SU-DHL-6 (cell line): ENCODE measurements at regions not wholly inside any gene's neighbourhood (a gene's known extent, or its start where the extent isn't known, plus 50 kb on each side); places are given as distances from the start of the nearest gene placed in this dataset.

Experiments used
- H2AFZ ChIP-seq: fragments of 200-600 bp; sonication (generic); 2 replicates; pipeline ENCODE4 v1.6.1; 2014; ENCODE audit warnings: low read depth, mild to moderate bottlenecking, moderate library complexity, mixed read lengths, antibody characterized with exemption, low read length; ENCODE audit not compliant: severe bottlenecking
- H3F3A ChIP-seq: fragments of 200-600 bp; shearing (Covaris generic); 2 replicates; pipeline ENCODE4 v1.6.0; 2016; ENCODE audit warnings: antibody characterized with exemption, mild to moderate bottlenecking; ENCODE audit not compliant: insufficient read depth
- H3K27ac ChIP-seq: fragments of 200-600 bp; sonication (generic); 2 replicates; pipeline ENCODE4 v1.5.1; 2016; ENCODE audit warnings: low read depth, mild to moderate bottlenecking, low read length, moderate library complexity, mixed read lengths
- H3K27me3 ChIP-seq: fragments of 200-600 bp; sonication (generic), shearing (Covaris generic); 2 replicates; pipeline ENCODE4 v1.6.0; 2014; ENCODE audit warnings: mild to moderate bottlenecking, low read length
- H3K36me3 ChIP-seq: fragments of 200-600 bp; sonication (generic); 2 replicates; pipeline ENCODE4 v1.6.1; 2014; ENCODE audit warnings: mild to moderate bottlenecking, low read length, mixed read lengths
- H3K4me2 ChIP-seq: fragments of 300-600, 200-600 bp; shearing (Covaris generic), sonication (generic); 2 replicates; pipeline ENCODE4 v1.6.0; 2014; ENCODE audit warnings: low read length, low read depth, mild to moderate bottlenecking; ENCODE audit not compliant: poor library complexity, severe bottlenecking
- H3K4me3 ChIP-seq: fragments of 200-600 bp; sonication (generic); 2 replicates; pipeline ENCODE4 v1.5.1; 2014; ENCODE audit warnings: antibody characterized with exemption, low read length, mild to moderate bottlenecking, mixed read lengths; ENCODE audit not compliant: insufficient read depth, poor library complexity, severe bottlenecking
- H3K79me2 ChIP-seq: fragments of 200-600 bp; sonication (generic); 2 replicates; pipeline ENCODE4 v1.6.1; 2014; ENCODE audit warnings: mild to moderate bottlenecking, low read length, moderate library complexity; ENCODE audit not compliant: insufficient read depth
- H3K9ac ChIP-seq: fragments of 200-600 bp; sonication (generic); 2 replicates; pipeline ENCODE4 v1.7.0; 2014; ENCODE audit warnings: mild to moderate bottlenecking, low read length
- H3K9me2 ChIP-seq: fragments of 200-600 bp; sonication (generic); replicated peaks from 2 replicates; pipeline ENCODE4 v1.6.1; 2014; ENCODE audit warnings: low read length; ENCODE audit not compliant: insufficient read depth
- H3K9me3 ChIP-seq: fragments of 200-600 bp; sonication (generic); 2 replicates; pipeline ENCODE4 v1.6.1; 2014; ENCODE audit warnings: low read length, mixed read lengths; ENCODE audit not compliant: insufficient read depth
- H4K20me1 ChIP-seq: fragments of 200-600 bp; sonication (generic); 2 replicates; pipeline ENCODE4 v1.6.1; 2014; ENCODE audit warnings: low read depth, mild to moderate bottlenecking, antibody characterized with exemption, low read length, moderate library complexity, mixed read lengths
- CTCF ChIP-seq: fragments of 200-600 bp; sonication (generic); IDR thresholded peaks from one replicate; pipeline ENCODE4 v1.5.1; 2017; ENCODE audit warnings: antibody characterized with exemption, mild to moderate bottlenecking, low read length, moderate library complexity; ENCODE audit not compliant: insufficient read depth, poor library complexity, severe bottlenecking
- EZH2phosphoT487 ChIP-seq: fragments of 200-600 bp; sonication (generic), shearing (Covaris generic); conservative IDR thresholded peaks from 2 replicates; pipeline ENCODE4 v1.6.1; 2018; ENCODE audit warnings: mild to moderate bottlenecking, antibody characterized with exemption, low read length, moderate library complexity, mixed read lengths

GRCh38 chr18:10233082-10233875 is 221.2 kb upstream of the APCDD1 start:
- H3K36me3 ChIP-seq: no peaks in the 10 kb centered on the region
- H2AFZ ChIP-seq: no peak overlapping the region
- H3K4me2 ChIP-seq: no peak overlapping the region
- H3K27ac ChIP-seq: no peak overlapping the region
- H3F3A ChIP-seq: no peaks in the 10 kb centered on the region
- no peak overlapping the region for H3K4me3 ChIP-seq
- H3K27me3 ChIP-seq: no peaks in the 10 kb centered on the region
- no peak for TF ChIP-seq EZH2phosphoT487
- TF ChIP-seq CTCF: no peak
- H3K9ac ChIP-seq: no peak overlapping the region
- no peaks in the 10 kb centered on the region; the same call in 1 of the 2 replicates for H3K9me3 ChIP-seq
- H4K20me1 ChIP-seq: no peaks in the 10 kb centered on the region
- no peaks in the 10 kb centered on the region for H3K79me2 ChIP-seq
- H3K9me2 ChIP-seq: no peaks in the 10 kb centered on the region

GRCh38 chr18:10234281-10234680 is 220.2 kb upstream of the APCDD1 start:
- no peaks in the 10 kb centered on the region; the same call in 1 of the 2 replicates for H3K9me3 ChIP-seq
- H3F3A ChIP-seq: no peaks in the 10 kb centered on the region
- H3K79me2 ChIP-seq: no peaks in the 10 kb centered on the region
- no peak overlapping the region for H3K27ac ChIP-seq
- no peaks in the 10 kb centered on the region for H3K27me3 ChIP-seq
- no peak for TF ChIP-seq EZH2phosphoT487
- no peak for TF ChIP-seq CTCF
- no peaks in the 10 kb centered on the region for H3K9me2 ChIP-seq
- H3K4me2 ChIP-seq: no peak overlapping the region
- no peak overlapping the region for H3K4me3 ChIP-seq
- no peak overlapping the region for H3K9ac ChIP-seq
- H4K20me1 ChIP-seq: no peaks in the 10 kb centered on the region
- no peaks in the 10 kb centered on the region for H3K36me3 ChIP-seq
- no peak overlapping the region for H2AFZ ChIP-seq

GRCh38 chr18:10234912-10235660 is 219.3 kb upstream of the APCDD1 start:
- H3K9ac ChIP-seq: no peak overlapping the region
- no peaks in the 10 kb centered on the region for H4K20me1 ChIP-seq
- H3K36me3 ChIP-seq: no peaks in the 10 kb centered on the region
- H3K4me3 ChIP-seq: no peak overlapping the region
- H3K79me2 ChIP-seq: no peaks in the 10 kb centered on the region
- H3K27ac ChIP-seq: no peak overlapping the region
- H3K27me3 ChIP-seq: no peaks in the 10 kb centered on the region
- no peaks in the 10 kb centered on the region; the same call in 1 of the 2 replicates for H3K9me3 ChIP-seq
- H2AFZ ChIP-seq: no peak overlapping the region
- no peaks in the 10 kb centered on the region for H3F3A ChIP-seq
- no peak overlapping the region for H3K4me2 ChIP-seq
- no peak for TF ChIP-seq CTCF
- TF ChIP-seq EZH2phosphoT487: no peak
- no peaks in the 10 kb centered on the region for H3K9me2 ChIP-seq
